GM19238 (cell line): ENCODE measurements at regions not wholly inside any gene's neighbourhood (a gene's known extent, or its start where the extent isn't known, plus 50 kb on each side); places are given as distances from the start of the nearest gene placed in this dataset.
"Not testable (repeated sequence)": the region's sequence is repeated elsewhere in the genome, so short reads cannot be mapped to it uniquely, and the experiment has no call there.

Experiments used
- DNase-seq: peaks from one replicate; pipeline ENCODE4 v3.0.0; 2011; ENCODE audit warnings: low spot score; ENCODE audit not compliant: insufficient read length

- DNase-seq = no peak
Measured at GRCh38 chr7:69443136-69443535, 155.1 kb upstream of the AUTS2 start.

GRCh38 chr7:69445541-69445940 lies 152.7 kb upstream of the AUTS2 start:
- DNase-seq = no peak

- DNase-seq = not testable (repeated sequence)
Measured at GRCh38 chr7:69446213-69446612, 152.1 kb upstream of the AUTS2 start.

GRCh38 chr7:69448071-69448470 lies 150.2 kb upstream of the AUTS2 start:
- DNase-seq = no peak

GRCh38 chr7:69450456-69450855 lies 147.8 kb upstream of the AUTS2 start:
- no peak for DNase-seq

GRCh38 chr7:69451715-69452114 lies 146.6 kb upstream of the AUTS2 start:
- no peak for DNase-seq

GRCh38 chr7:69452797-69453196 lies 145.5 kb upstream of the AUTS2 start:
- DNase-seq = no peak

- no peak for DNase-seq
Measured at GRCh38 chr7:69457595-69458504, 140.4 kb upstream of the AUTS2 start.

- DNase-seq = no peak
Measured at GRCh38 chr7:69464035-69464434, 134.2 kb upstream of the AUTS2 start.

GRCh38 chr7:69465262-69465661 lies 133.0 kb upstream of the AUTS2 start:
- DNase-seq = no peak

- DNase-seq = no peak
Measured at GRCh38 chr7:69467826-69468225, 130.4 kb upstream of the AUTS2 start.

- DNase-seq = no peak
Measured at GRCh38 chr7:69476416-69476815, 121.9 kb upstream of the AUTS2 start.

GRCh38 chr7:69482676-69483075 lies 115.6 kb upstream of the AUTS2 start:
- DNase-seq = no peak

GRCh38 chr7:69489533-69489932 lies 108.7 kb upstream of the AUTS2 start:
- DNase-seq = no peak

GRCh38 chr7:69498671-69499070 lies 99.6 kb upstream of the AUTS2 start:
- no peak for DNase-seq

GRCh38 chr7:69502358-69502757 lies 95.9 kb upstream of the AUTS2 start:
- DNase-seq = no peak

GRCh38 chr7:69504733-69505420 lies 93.4 kb upstream of the AUTS2 start:
- DNase-seq = no peak

- DNase-seq = no peak
Measured at GRCh38 chr7:69508736-69509135, 89.5 kb upstream of the AUTS2 start.

GRCh38 chr7:69510114-69510513 lies 88.2 kb upstream of the AUTS2 start:
- no peak for DNase-seq

GRCh38 chr7:69515495-69516212 lies 82.6 kb upstream of the AUTS2 start:
- DNase-seq = no peak

- DNase-seq = no peak
Measured at GRCh38 chr7:69516238-69516820, 81.9 kb upstream of the AUTS2 start.
